Skin epidermis (tissue), 12 donors: ENCODE measurements at regions not wholly inside any gene's neighbourhood (a gene's known extent, or its start where the extent isn't known, plus 50 kb on each side); places are given as distances from the start of the nearest gene placed in this dataset.

Experiments
- H3K27ac ChIP-seq, 21 experiments: fragments of 200-600 bp; sonication (generic) in 11 of 21; one replicate each; pipeline ENCODE4 v1.5.0; 2020; ENCODE audit warnings: mild to moderate bottlenecking in 3 of 21, inconsistent platforms in 2 of 21, moderate library complexity in 2 of 21
- H3K4me3 ChIP-seq, 7 experiments: fragments of 200-600 bp; sonication (generic) in 2 of 7; one replicate each; pipeline ENCODE4 v1.5.0; 2020; ENCODE audit warnings: inconsistent platforms in 2 of 7, mild to moderate bottlenecking in 2 of 7, moderate library complexity in 1 of 7

- Histone ChIP-seq H3K27ac (no peak overlapping the region), H3K4me3 (no peak overlapping the region)
These were observed 81.3 kb upstream of the SIRPA start for GRCh38 chr20:1813674-1814635.

- H3K27ac ChIP-seq = no peak overlapping the region
- H3K4me3 ChIP-seq = no peak overlapping the region
These were observed 82.1 kb upstream of the SIRPA start for GRCh38 chr20:1813101-1813529.

- Histone ChIP-seq H3K27ac (peak overlapping the region in 20 of 21 experiments; percentile 14 to 82 (median 64)), H3K4me3 (no peak overlapping the region)
These were observed 83.3 kb upstream of the SIRPA start for GRCh38 chr20:1811621-1812498.

- Histone ChIP-seq H3K4me3 (no peak overlapping the region), H3K27ac (peak overlapping the region in 20 of 21 experiments; percentile 23 to 82 (median 68))
These were observed 84.1 kb upstream of the SIRPA start for GRCh38 chr20:1810926-1811620.

GRCh38 chr20:1810572-1810925, 84.7 kb upstream of the SIRPA start:
- Histone ChIP-seq H3K27ac (peak overlapping the region in 19 of 21 experiments; percentile 23 to 82 (median 69)), H3K4me3 (no peak overlapping the region)

- H3K4me3 ChIP-seq = no peak overlapping the region
- H3K27ac ChIP-seq = peak overlapping the region in 16 of 21 experiments; percentile 26 to 82 (median 68)
These were observed 85.3 kb upstream of the SIRPA start for GRCh38 chr20:1809611-1810510.

GRCh38 chr20:1809131-1809572, 86.1 kb upstream of the SIRPA start:
- Histone ChIP-seq H3K27ac (peak overlapping the region in 4 of 21 experiments; percentile 47 to 69 (median 58)), H3K4me3 (no peak overlapping the region)

GRCh38 chr20:1808101-1808500, 87.1 kb upstream of the SIRPA start:
- no peak overlapping the region for H3K27ac ChIP-seq
- H3K4me3 ChIP-seq = no peak overlapping the region

- no peak overlapping the region for H3K4me3 ChIP-seq
- H3K27ac ChIP-seq = no peak overlapping the region
These were observed 87.8 kb upstream of the SIRPA start for GRCh38 chr20:1807394-1807793.

- H3K27ac ChIP-seq = peak overlapping the region in 6 of 21 experiments; percentile 19 to 39 (median 28)
- no peak overlapping the region for H3K4me3 ChIP-seq
These were observed 88.8 kb upstream of the SIRPA start for GRCh38 chr20:1806456-1806855.

- peak overlapping the region in 5 of 21 experiments; percentile 27 to 80 (median 39) for H3K27ac ChIP-seq
These were observed 89.4 kb upstream of the SIRPA start for GRCh38 chr20:1805816-1806215.

GRCh38 chr20:1805161-1805581, 90.0 kb upstream of the SIRPA start:
- Histone ChIP-seq H3K27ac (peak overlapping the region in 9 of 21 experiments; percentile 25 to 95 (median 84)), H3K4me3 (no peak overlapping the region)

More at GRCh38 chr20:1805816-1806215, 89.4 kb upstream of the SIRPA start:
- no peak overlapping the region for H3K4me3 ChIP-seq

GRCh38 chr20:1804554-1804956, 90.7 kb upstream of the SIRPA start:
- Histone ChIP-seq H3K27ac (peak overlapping the region in 12 of 21 experiments; percentile 12 to 95 (median 84)), H3K4me3 (no peak overlapping the region)

- Histone ChIP-seq H3K4me3 (peak overlapping the region; percentile 46 to 70 (median 54)), H3K27ac (peak overlapping the region in 20 of 21 experiments; percentile 49 to 95 (median 81))
These were observed 91.2 kb upstream of the SIRPA start for GRCh38 chr20:1803932-1804501.

GRCh38 chr20:1803061-1803931, 91.9 kb upstream of the SIRPA start:
- peak overlapping the region; percentile 8 to 95 (median 81) for H3K27ac ChIP-seq
- H3K4me3 ChIP-seq = peak overlapping the region; percentile 46 to 70 (median 54)

- peak overlapping the region; percentile 46 to 70 (median 54) for H3K4me3 ChIP-seq
- peak overlapping the region; percentile 8 to 95 (median 81) for H3K27ac ChIP-seq
These were observed 92.7 kb upstream of the SIRPA start for GRCh38 chr20:1802385-1803060.
